ENCODE measurements at regions not wholly inside any gene's neighbourhood (a gene's known extent, or its start where the extent isn't known, plus 50 kb on each side); places are given as distances from the start of the nearest gene placed in this dataset.

GRCh38 chr7:130897515-130898419 lies 163.8 kb upstream of the KLF14 start:
- H3F3A ChIP-seq (ENCODE audit: insufficient read depth, low read length) = no peaks in the 10 kb centered on the region
- H3K27ac ChIP-seq (ENCODE audit: low read length) = no peak overlapping the region

GRCh38 chr7:130899071-130899560 lies 165.1 kb upstream of the KLF14 start:
- Histone ChIP-seq H3K4me2 (ENCODE audit: low read depth, low read length) (no peak overlapping the region), H3K9me2 (replicated peaks; ENCODE audit: insufficient read depth, low read length) (no peaks in the 10 kb centered on the region), H3K36me3 (replicated peaks; ENCODE audit: insufficient read depth, low read length) (no peaks in the 10 kb centered on the region), H3F3A (ENCODE audit: insufficient read depth, low read length) (no peaks in the 10 kb centered on the region), H3K27ac (ENCODE audit: low read length) (no peak overlapping the region), H3K27me3 (replicated peaks; ENCODE audit: insufficient read depth, low read length) (no peaks in the 10 kb centered on the region), H3K4me1 (ENCODE audit: low read length) (no peaks in the 10 kb centered on the region), H3K9me3 (replicated peaks; ENCODE audit: insufficient read depth, low read length) (no peaks in the 10 kb centered on the region), H4K20me1 (ENCODE audit: insufficient read depth, low read length) (no peaks in the 10 kb centered on the region; the same call in none of the 2 replicates), H3K79me2 (ENCODE audit: low read length) (peaks cover 92% of the 10 kb centered on the region), H2AFZ (ENCODE audit: low read length) (no peak overlapping the region), H3K4me3 (ENCODE audit: low read length) (no peak overlapping the region), H3K9ac (ENCODE audit: low read length) (no peak overlapping the region)
- DNase-seq = no peak
- no peak for TF ChIP-seq EZH2 (optimal IDR thresholded peaks at IDR 0.05; ENCODE audit: low read depth, low read length)
- TF ChIP-seq EZH2phosphoT487 (IDR thresholded peaks at IDR 0.05; ENCODE audit: low read length) = no peak
- TF ChIP-seq CTCF (IDR thresholded peaks at IDR 0.05; ENCODE audit: low read length) = no peak

More at GRCh38 chr7:130897515-130898419, 163.8 kb upstream of the KLF14 start:
- H3K79me2 ChIP-seq (ENCODE audit: low read length) = peaks cover 86% of the 10 kb centered on the region
- H3K4me1 ChIP-seq (ENCODE audit: low read length) = no peaks in the 10 kb centered on the region
- H3K4me2 ChIP-seq (ENCODE audit: low read depth, low read length) = no peak overlapping the region
- no peaks in the 10 kb centered on the region for H3K27me3 ChIP-seq (replicated peaks; ENCODE audit: insufficient read depth, low read length)
- H3K9me3 ChIP-seq (replicated peaks; ENCODE audit: insufficient read depth, low read length) = no peaks in the 10 kb centered on the region
- no peak overlapping the region for H3K9ac ChIP-seq (ENCODE audit: low read length)
- H3K4me3 ChIP-seq (ENCODE audit: low read length) = no peak overlapping the region
- DNase-seq = no peak
- H2AFZ ChIP-seq (ENCODE audit: low read length) = no peak overlapping the region
- TF ChIP-seq EZH2phosphoT487 (IDR thresholded peaks at IDR 0.05; ENCODE audit: low read length) (no peak), EZH2 (optimal IDR thresholded peaks at IDR 0.05; ENCODE audit: low read depth, low read length) (no peak), CTCF (IDR thresholded peaks at IDR 0.05; ENCODE audit: low read length) (no peak)
- H4K20me1 ChIP-seq (ENCODE audit: insufficient read depth, low read length) = no peaks in the 10 kb centered on the region; the same call in none of the 2 replicates
- no peaks in the 10 kb centered on the region for H3K9me2 ChIP-seq (replicated peaks; ENCODE audit: insufficient read depth, low read length)
- no peaks in the 10 kb centered on the region for H3K36me3 ChIP-seq (replicated peaks; ENCODE audit: insufficient read depth, low read length)

- no peak overlapping the region for H3K27ac ChIP-seq (ENCODE audit: low read length)
- H3K4me3 ChIP-seq (ENCODE audit: low read length) = no peak overlapping the region
- H3K27me3 ChIP-seq (replicated peaks; ENCODE audit: insufficient read depth, low read length) = no peaks in the 10 kb centered on the region
- H3K79me2 ChIP-seq (ENCODE audit: low read length) = peaks cover 93% of the 10 kb centered on the region
- H3K36me3 ChIP-seq (replicated peaks; ENCODE audit: insufficient read depth, low read length) = no peaks in the 10 kb centered on the region; the same call in 1 of the 2 replicates
- H3K9me2 ChIP-seq (replicated peaks; ENCODE audit: insufficient read depth, low read length) = no peaks in the 10 kb centered on the region
- no peak overlapping the region for H2AFZ ChIP-seq (ENCODE audit: low read length)
- no peak for DNase-seq
- no peaks in the 10 kb centered on the region for H3K4me1 ChIP-seq (ENCODE audit: low read length)
- no peak overlapping the region for H3K9ac ChIP-seq (ENCODE audit: low read length)
- no peaks in the 10 kb centered on the region for H3K9me3 ChIP-seq (replicated peaks; ENCODE audit: insufficient read depth, low read length)
- TF ChIP-seq EZH2phosphoT487 (IDR thresholded peaks at IDR 0.05; ENCODE audit: low read length) (no peak), CTCF (IDR thresholded peaks at IDR 0.05; ENCODE audit: low read length) (no peak), EZH2 (optimal IDR thresholded peaks at IDR 0.05; ENCODE audit: low read depth, low read length) (no peak)
- no peaks in the 10 kb centered on the region; the same call in none of the 2 replicates for H4K20me1 ChIP-seq (ENCODE audit: insufficient read depth, low read length)
- H3K4me2 ChIP-seq (ENCODE audit: low read depth, low read length) = no peak overlapping the region
- H3F3A ChIP-seq (ENCODE audit: insufficient read depth, low read length) = no peaks in the 10 kb centered on the region
Observed at GRCh38 chr7:130899638-130900401, 165.8 kb upstream of the KLF14 start.
